GM10266 (cell line): ENCODE measurements at regions not wholly inside any gene's neighbourhood (a gene's known extent, or its start where the extent isn't known, plus 50 kb on each side); places are given as distances from the start of the nearest gene placed in this dataset.

Experiments used
- DNase-seq: peaks from one replicate; pipeline ENCODE4 v3.0.0; 2012; ENCODE audit errors: extremely low spot score
- TF ChIP-seq, protein P1 (sequence below): IDR thresholded peaks from 2 replicates; pipeline ENCODE4 v1.5.1; 2012; ENCODE audit warnings: mild to moderate bottlenecking, low read depth; ENCODE audit not compliant: control insufficient read depth, insufficient read depth; ENCODE audit errors: missing control alignments

DNA sequence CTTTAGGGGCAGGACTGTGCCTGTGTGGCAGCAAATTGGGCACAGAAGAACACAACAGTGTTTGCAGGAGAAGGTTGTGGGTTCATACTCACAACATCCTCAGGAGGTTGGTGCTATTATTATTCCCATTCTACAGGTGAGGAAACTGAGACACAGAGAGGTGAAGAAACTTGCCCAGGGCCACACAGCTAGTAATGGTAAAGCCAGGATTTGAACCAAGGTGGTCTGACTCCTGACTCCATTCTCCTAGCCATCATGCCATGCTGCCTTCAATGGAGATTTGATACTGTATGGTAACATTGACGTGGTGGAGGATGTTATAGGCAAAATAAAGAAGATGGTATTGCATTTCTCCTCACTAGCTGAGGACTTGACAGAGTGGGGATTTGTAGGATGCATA lies 334.2 kb downstream of the RPS6KC1 start:
- TF ChIP-seq, protein P1, sequence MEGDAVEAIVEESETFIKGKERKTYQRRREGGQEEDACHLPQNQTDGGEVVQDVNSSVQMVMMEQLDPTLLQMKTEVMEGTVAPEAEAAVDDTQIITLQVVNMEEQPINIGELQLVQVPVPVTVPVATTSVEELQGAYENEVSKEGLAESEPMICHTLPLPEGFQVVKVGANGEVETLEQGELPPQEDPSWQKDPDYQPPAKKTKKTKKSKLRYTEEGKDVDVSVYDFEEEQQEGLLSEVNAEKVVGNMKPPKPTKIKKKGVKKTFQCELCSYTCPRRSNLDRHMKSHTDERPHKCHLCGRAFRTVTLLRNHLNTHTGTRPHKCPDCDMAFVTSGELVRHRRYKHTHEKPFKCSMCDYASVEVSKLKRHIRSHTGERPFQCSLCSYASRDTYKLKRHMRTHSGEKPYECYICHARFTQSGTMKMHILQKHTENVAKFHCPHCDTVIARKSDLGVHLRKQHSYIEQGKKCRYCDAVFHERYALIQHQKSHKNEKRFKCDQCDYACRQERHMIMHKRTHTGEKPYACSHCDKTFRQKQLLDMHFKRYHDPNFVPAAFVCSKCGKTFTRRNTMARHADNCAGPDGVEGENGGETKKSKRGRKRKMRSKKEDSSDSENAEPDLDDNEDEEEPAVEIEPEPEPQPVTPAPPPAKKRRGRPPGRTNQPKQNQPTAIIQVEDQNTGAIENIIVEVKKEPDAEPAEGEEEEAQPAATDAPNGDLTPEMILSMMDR = no peak
- DNase-seq = no peak

DNA sequence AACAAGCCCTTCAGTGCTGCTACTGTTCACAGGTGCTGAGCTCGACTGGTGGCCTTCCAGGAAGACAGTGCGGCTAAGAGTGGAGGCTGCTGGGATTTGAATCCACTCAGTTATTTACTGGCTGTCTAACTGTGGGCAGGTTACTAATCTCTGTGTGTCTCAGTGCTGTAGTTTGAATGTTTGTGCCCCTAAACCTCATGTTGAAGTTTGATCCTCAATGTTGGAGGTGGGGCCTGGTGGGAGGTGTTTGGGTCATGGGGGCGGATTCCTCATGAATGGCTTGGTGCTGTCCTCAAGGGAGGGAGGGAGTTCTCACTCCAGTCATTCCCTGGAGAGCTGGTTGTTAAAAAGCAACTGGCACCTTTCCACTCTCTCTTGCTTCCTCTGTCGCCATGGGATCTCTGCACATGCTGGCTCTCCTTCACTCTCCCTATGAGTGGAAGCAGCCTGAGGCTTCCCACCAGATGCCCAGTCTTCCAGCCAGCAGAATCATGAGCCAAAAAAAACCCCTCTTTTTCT lies 334.8 kb downstream of the RPS6KC1 start:
- TF ChIP-seq, protein P1 = no peak
- no peak for DNase-seq

DNA sequence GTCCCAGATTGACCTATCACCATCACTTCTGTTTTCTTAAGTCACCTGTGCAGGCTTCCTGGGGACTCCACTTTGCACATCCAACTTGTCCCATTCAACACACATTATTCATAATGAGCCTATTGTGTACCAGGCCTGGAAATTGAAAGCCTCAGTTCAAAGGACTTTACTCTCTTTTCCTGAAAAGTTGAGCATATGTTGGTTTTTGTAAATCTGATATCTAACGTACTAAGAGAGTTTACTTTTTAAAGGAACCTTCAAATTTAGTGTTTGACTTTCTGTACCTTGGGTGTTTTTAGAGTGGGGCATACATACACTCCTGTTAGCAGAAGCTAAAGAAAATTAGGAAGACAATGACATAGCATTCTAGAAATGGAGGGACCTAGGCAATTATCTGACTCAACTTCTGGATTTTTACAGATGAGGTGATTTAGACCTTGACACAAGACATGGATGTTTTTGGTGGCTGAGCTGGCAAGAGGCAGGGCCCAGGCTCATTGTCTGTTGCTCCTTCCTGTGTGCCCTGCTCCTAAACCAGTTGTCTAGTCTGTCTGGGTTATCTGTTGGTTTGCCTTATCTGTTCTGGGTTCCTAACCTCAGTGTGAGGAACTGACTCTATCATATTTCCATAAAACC lies 336.5 kb downstream of the RPS6KC1 start:
- DNase-seq = no peak
- TF ChIP-seq, protein P1 = no peak

DNA sequence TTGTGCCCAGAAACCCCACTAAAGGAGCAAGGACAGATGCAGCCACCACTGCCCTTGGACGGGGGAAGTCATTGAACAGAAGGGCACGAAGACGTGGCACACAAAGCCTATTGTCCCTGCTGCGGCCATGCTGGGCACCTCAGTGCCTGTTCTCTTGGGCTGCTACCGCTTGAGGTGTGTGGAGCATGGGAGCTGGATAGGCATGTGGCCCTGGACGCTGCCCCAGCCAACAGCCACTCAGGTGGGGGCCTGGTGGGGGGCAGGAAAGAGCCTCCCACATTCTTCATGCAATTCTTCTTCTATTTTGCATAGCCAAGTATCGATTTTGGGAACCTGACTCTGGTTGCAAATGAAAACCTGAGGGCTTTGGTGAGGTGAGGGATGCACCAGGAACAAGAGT lies 337.2 kb downstream of the RPS6KC1 start:
- no peak for DNase-seq
- TF ChIP-seq, protein P1 = no peak

DNA sequence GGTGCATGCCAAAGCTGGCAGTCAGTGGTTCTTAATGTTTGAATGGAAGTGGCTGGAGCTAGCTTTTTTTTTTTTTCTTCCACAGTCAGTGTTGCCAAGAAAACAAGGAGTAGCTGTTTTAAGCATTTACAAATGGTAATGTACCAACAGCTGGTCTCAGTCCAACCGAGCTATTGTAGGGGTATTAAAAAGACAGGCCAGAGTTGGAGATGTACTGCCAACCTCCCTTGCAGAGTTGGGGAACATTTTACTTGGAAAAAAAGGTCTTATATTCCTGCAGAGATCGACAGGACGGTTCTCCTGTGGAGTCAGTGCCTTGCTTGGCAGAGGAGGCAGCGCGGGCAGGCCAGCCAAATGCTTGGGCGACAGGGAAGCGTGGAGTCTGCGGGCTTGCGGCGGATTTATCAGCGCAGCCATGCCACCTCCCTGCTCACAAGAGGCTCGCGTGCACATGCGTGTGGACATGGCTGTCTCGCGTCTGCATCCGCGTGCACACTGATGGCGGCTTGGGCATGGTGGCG lies 338.1 kb downstream of the RPS6KC1 start:
- no peak for DNase-seq
- TF ChIP-seq, protein P1 = no peak

DNA sequence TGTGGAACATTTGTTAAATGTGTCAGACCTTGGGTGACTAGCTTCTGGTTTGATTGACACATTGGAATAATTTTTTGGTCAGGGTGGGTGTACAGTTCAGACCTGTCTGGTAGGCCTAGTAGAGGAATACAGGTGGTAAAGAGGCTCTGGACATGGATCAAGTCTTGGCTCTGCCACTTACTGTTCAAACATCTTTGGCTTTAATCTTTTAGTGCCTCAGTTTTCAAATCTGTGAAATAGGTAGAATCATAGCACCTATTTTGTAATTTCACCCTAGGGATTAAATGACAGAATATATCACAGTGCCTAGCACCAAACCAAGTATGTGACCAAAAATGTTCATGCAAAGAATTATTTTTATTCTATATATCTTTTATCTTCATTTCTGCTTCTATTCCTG lies 340.4 kb downstream of the RPS6KC1 start:
- DNase-seq = no peak
- TF ChIP-seq, protein P1 = no peak

DNA sequence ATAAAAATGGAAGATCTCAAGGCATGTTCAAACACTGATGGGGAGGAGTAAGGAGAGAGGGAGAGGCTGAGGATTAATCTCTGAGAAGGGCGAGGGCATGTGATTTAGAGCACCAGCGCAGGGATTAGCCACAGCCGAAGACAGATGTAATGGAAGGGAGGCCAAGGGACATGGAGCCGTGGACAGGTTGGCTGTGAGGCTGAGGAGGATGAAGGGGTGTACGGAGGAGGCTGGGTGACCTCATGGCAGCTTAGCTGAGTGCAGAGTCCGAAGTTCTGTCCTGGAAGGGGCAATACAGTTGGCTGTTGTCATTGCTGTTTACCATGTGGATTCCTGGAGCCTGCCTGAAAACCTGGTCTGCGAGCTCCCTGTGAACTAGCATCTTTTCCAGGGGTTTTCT lies 342.8 kb downstream of the RPS6KC1 start:
- TF ChIP-seq, protein P1 = no peak
- no peak for DNase-seq
